Activated CD8-positive, alpha-beta T cell treated with anti-CD3 and anti-CD28 coated beads, Interleukin-2, amount 10 ng/mL, durations not matched to agents 7 days and 5 days (primary cell): ENCODE measurements at regions not wholly inside any gene's neighbourhood (a gene's known extent, or its start where the extent isn't known, plus 50 kb on each side); places are given as distances from the start of the nearest gene placed in this dataset.

Source experiments
- ATAC-seq: fragments of 150-1000 bp; cut with Tn5 transposase; one replicate; pipeline ENCODE4 v1.10.0; 2021; ENCODE audit warnings: moderate library complexity
- CTCF ChIA-PET: fragments of 350-600 bp; sonication (Branson Sonifier 250); formaldehyde crosslinking; loops from one replicate; lab custom pipeline; 2021; ENCODE audit warnings: antibody characterized with exemption; lab: Charles Lee
- POLR2A ChIA-PET: fragments of 350-600 bp; sonication (Branson Sonifier 250); formaldehyde crosslinking; loops from one replicate; lab custom pipeline; 2021; ENCODE audit warnings: antibody characterized with exemption; lab: Charles Lee
- DNase-seq: peaks from one replicate; pipeline ENCODE4 v3.0.0-alpha.2; 2020
- H3K27ac Mint-ChIP-seq: one replicate; pipeline ENCODE4 v1.8.0; 2021; ENCODE audit warnings: mild to moderate bottlenecking, mixed read lengths
- H3K27me3 Mint-ChIP-seq: one replicate; pipeline ENCODE4 v1.8.0; 2021; ENCODE audit warnings: low read depth, mixed read lengths
- H3K36me3 Mint-ChIP-seq: one replicate; pipeline ENCODE4 v1.8.0; 2021; ENCODE audit warnings: low read depth, mixed read lengths
- H3K4me1 Mint-ChIP-seq: one replicate; pipeline ENCODE4 v1.8.0; 2021; ENCODE audit warnings: low read depth, mixed read lengths
- H3K4me3 Mint-ChIP-seq: one replicate; pipeline ENCODE4 v1.8.0; 2021; ENCODE audit warnings: mild to moderate bottlenecking, mixed read lengths
- H3K9me3 Mint-ChIP-seq: one replicate; pipeline ENCODE4 v1.8.0; 2022; ENCODE audit warnings: mixed read lengths; ENCODE audit not compliant: insufficient read depth

DNA sequence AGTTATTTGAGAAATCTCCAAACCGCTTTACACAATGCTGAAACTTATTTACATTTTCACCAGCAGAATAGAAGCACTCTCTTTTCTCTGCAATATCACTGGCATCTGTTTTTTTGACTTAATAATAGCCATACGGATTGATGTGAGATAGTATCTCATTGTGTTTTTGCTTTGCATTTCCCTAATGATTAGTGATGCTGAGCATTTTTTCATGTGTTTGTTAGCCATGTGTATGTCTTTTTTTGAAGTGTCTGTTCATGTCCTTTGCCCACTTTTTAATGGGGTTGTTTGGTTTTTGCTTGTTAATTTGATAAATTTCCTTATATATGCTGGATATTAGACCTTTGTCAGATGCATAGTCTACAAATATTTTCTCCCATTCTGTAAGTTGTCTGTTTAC is 73.6 kb downstream of the FBXO5 start:
- no peak overlapping the region for H3K4me3 Mint-ChIP-seq
- no peaks in the 10 kb centered on the region for H3K36me3 Mint-ChIP-seq
- no peak overlapping the region for H3K27ac Mint-ChIP-seq
- no peaks in the 10 kb centered on the region for H3K9me3 Mint-ChIP-seq
- ChIA-PET CTCF (no interaction called here), POLR2A (no interaction called here)
- peaks cover 5% of the 10 kb centered on the region for H3K27me3 Mint-ChIP-seq
- DNase-seq = no peak
- no peak for ATAC-seq
- no peaks in the 10 kb centered on the region for H3K4me1 Mint-ChIP-seq

DNA sequence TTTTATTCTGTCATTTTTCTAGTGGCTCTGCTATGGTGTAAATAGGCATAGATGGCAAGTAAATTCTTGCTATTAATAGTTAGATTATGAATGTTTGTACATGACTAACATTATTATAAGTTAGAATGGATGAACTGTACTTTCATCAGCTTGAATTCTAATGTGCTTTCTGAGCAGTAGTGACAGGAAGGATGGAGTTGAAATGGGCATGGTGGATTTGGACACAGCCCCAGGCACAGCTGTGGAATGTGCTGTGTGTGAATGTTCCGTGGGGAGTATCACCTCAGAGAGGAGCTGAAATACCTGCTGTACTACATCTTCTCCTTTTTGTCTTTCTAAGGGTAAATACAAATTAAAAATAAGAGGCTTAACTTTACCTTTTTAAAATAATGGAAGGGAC is 66.8 kb downstream of the FBXO5 start:
- H3K4me3 Mint-ChIP-seq = no peak overlapping the region
- no peaks in the 10 kb centered on the region for H3K36me3 Mint-ChIP-seq
- ATAC-seq (no peak), DNase-seq (no peak)
- H3K27me3 Mint-ChIP-seq = peaks cover 8% of the 10 kb centered on the region
- ChIA-PET POLR2A (no interaction called here), CTCF (interaction anchor here (0.6 kb wide), 1 partner anchor 32 kb away, joined by 3 read pairs; no protein-coding TSS in a partner anchor)
- no peaks in the 10 kb centered on the region for H3K9me3 Mint-ChIP-seq
- H3K4me1 Mint-ChIP-seq = no peaks in the 10 kb centered on the region
- H3K27ac Mint-ChIP-seq = no peak overlapping the region

DNA sequence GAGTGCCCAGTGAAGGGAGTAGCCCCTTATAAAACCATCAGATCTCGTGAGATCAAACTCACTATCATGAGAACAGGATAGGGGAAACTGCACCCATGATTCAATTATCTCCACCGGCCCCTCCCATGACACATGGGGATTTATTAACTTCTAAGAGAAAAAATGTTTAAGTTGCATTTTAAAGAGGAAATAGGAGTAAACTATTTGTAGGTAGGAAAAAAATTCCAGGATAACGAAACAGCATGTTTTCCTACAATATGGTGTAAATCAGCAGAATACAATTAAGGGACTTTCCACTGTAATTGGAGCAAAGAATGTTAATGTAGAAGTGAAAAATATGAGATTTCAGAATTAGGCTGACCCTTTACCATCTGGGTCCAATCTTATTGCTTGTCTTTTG is 63.9 kb downstream of the FBXO5 start:
- Mint-ChIP-seq H3K36me3 (no peaks in the 10 kb centered on the region), H3K27me3 (peaks cover 6% of the 10 kb centered on the region), H3K27ac (no peak overlapping the region), H3K9me3 (no peaks in the 10 kb centered on the region), H3K4me1 (no peaks in the 10 kb centered on the region), H3K4me3 (no peak overlapping the region)
- ChIA-PET CTCF (no interaction called here), POLR2A (no interaction called here)
- ATAC-seq (no peak), DNase-seq (no peak)

DNA sequence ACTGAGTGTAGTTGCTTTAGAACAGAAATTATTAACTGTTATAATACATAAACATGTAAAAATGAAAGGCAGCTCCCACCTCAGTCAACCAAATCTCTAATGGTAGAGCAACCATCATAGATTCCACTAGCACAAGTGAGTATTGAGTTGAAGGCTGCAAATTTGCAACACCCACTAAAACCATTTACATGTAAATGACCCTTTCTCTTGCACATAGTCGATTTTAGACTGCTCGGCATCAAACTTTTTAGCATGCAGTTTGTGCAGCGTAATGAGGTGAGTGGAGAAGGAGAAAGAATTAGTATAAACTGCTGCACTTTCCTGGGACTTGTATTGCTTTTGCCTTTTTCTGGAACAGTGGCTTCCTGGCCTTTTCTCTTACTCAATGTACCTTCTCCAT is 62.8 kb downstream of the FBXO5 start:
- DNase-seq (no peak), ATAC-seq (no peak)
- no peak overlapping the region for H3K4me3 Mint-ChIP-seq
- POLR2A ChIA-PET = no interaction called here
- H3K9me3 Mint-ChIP-seq = no peaks in the 10 kb centered on the region
- H3K27ac Mint-ChIP-seq = no peak overlapping the region
- peaks cover 6% of the 10 kb centered on the region for H3K27me3 Mint-ChIP-seq
- no peaks in the 10 kb centered on the region for H3K36me3 Mint-ChIP-seq
- CTCF ChIA-PET = no interaction called here
- H3K4me1 Mint-ChIP-seq = no peaks in the 10 kb centered on the region
